ENCODE measurements at regions not wholly inside any gene's neighbourhood (a gene's known extent, or its start where the extent isn't known, plus 50 kb on each side); places are given as distances from the start of the nearest gene placed in this dataset.

- Mint-ChIP-seq H3K27ac (no peak overlapping the region), H3K4me3 (no peak overlapping the region), H3K36me3 (ENCODE audit: low read depth) (no peaks in the 10 kb centered on the region), H3K4me1 (no peaks in the 10 kb centered on the region), H3K9me3 (peaks cover 4% of the 10 kb centered on the region), H3K27me3 (no peaks in the 10 kb centered on the region)
- DNase-seq, result no peak
- CTCF ChIA-PET, result no interaction called here
- POLR2A ChIA-PET, result no interaction called here
Observed at GRCh38 chr21:22855581-22855980, 1857.4 kb downstream of the NCAM2 start.

- ChIA-PET POLR2A (no interaction called here), CTCF (no interaction called here)
- no peaks in the 10 kb centered on the region for H3K27me3 Mint-ChIP-seq
- H3K4me1 Mint-ChIP-seq, result no peaks in the 10 kb centered on the region
- DNase-seq, result no peak
- no peaks in the 10 kb centered on the region for H3K36me3 Mint-ChIP-seq (ENCODE audit: low read depth)
- no peak overlapping the region for H3K27ac Mint-ChIP-seq
- H3K9me3 Mint-ChIP-seq, result peaks cover 2% of the 10 kb centered on the region
- no peak overlapping the region for H3K4me3 Mint-ChIP-seq
Observed at GRCh38 chr21:22871692-22872091, 1873.5 kb downstream of the NCAM2 start.

- POLR2A ChIA-PET, result no interaction called here
- no peaks in the 10 kb centered on the region for H3K36me3 Mint-ChIP-seq (ENCODE audit: low read depth)
- H3K27me3 Mint-ChIP-seq, result no peaks in the 10 kb centered on the region
- no peak for DNase-seq
- CTCF ChIA-PET, result no interaction called here
- no peak overlapping the region for H3K4me3 Mint-ChIP-seq
- H3K9me3 Mint-ChIP-seq, result peaks cover 3% of the 10 kb centered on the region
- H3K27ac Mint-ChIP-seq, result no peak overlapping the region
- no peaks in the 10 kb centered on the region for H3K4me1 Mint-ChIP-seq
Observed at GRCh38 chr21:22880573-22880972, 1882.4 kb downstream of the NCAM2 start.

GRCh38 chr21:22881131-22881530, 1882.9 kb downstream of the NCAM2 start:
- H3K4me1 Mint-ChIP-seq, result no peaks in the 10 kb centered on the region
- no peaks in the 10 kb centered on the region for H3K36me3 Mint-ChIP-seq (ENCODE audit: low read depth)
- CTCF ChIA-PET, result no interaction called here
- no peaks in the 10 kb centered on the region for H3K27me3 Mint-ChIP-seq
- H3K27ac Mint-ChIP-seq, result no peak overlapping the region
- no peak for DNase-seq
- POLR2A ChIA-PET, result no interaction called here
- no peak overlapping the region for H3K4me3 Mint-ChIP-seq
- peaks cover 3% of the 10 kb centered on the region for H3K9me3 Mint-ChIP-seq

- Mint-ChIP-seq H3K9me3 (no peaks in the 10 kb centered on the region), H3K27me3 (no peaks in the 10 kb centered on the region), H3K4me1 (no peaks in the 10 kb centered on the region), H3K36me3 (ENCODE audit: low read depth) (no peaks in the 10 kb centered on the region), H3K27ac (no peak overlapping the region), H3K4me3 (no peak overlapping the region)
- POLR2A ChIA-PET, result no interaction called here
- DNase-seq, result no peak
- CTCF ChIA-PET, result no interaction called here
Observed at GRCh38 chr21:22885079-22885478, 1886.9 kb downstream of the NCAM2 start.

GRCh38 chr21:22885614-22886013, 1887.4 kb downstream of the NCAM2 start:
- CTCF ChIA-PET, result no interaction called here
- Mint-ChIP-seq H3K27me3 (no peaks in the 10 kb centered on the region), H3K36me3 (ENCODE audit: low read depth) (no peaks in the 10 kb centered on the region), H3K9me3 (no peaks in the 10 kb centered on the region), H3K4me1 (no peaks in the 10 kb centered on the region), H3K4me3 (no peak overlapping the region), H3K27ac (no peak overlapping the region)
- DNase-seq, result no peak
- POLR2A ChIA-PET, result no interaction called here

- Mint-ChIP-seq H3K27ac (no peak overlapping the region), H3K4me3 (no peak overlapping the region)
- POLR2A ChIA-PET, result no interaction called here
Observed at GRCh38 chr21:22889445-22889844, 1891.2 kb downstream of the NCAM2 start.

GRCh38 chr21:22890656-22891055, 1892.4 kb downstream of the NCAM2 start:
- Mint-ChIP-seq H3K9me3 (peaks cover 2% of the 10 kb centered on the region), H3K36me3 (ENCODE audit: low read depth) (no peaks in the 10 kb centered on the region), H3K4me3 (no peak overlapping the region), H3K4me1 (no peaks in the 10 kb centered on the region), H3K27me3 (no peaks in the 10 kb centered on the region), H3K27ac (no peak overlapping the region)
- ChIA-PET POLR2A (no interaction called here), CTCF (no interaction called here)
- DNase-seq, result no peak

More at GRCh38 chr21:22889445-22889844, 1891.2 kb downstream of the NCAM2 start:
- Mint-ChIP-seq H3K27me3 (no peaks in the 10 kb centered on the region), H3K4me1 (no peaks in the 10 kb centered on the region), H3K9me3 (peaks cover 2% of the 10 kb centered on the region), H3K36me3 (ENCODE audit: low read depth) (no peaks in the 10 kb centered on the region)
- CTCF ChIA-PET, result no interaction called here
- no peak for DNase-seq

GRCh38 chr21:22892028-22892427, 1893.8 kb downstream of the NCAM2 start:
- ChIA-PET POLR2A (no interaction called here), CTCF (no interaction called here)
- Mint-ChIP-seq H3K27me3 (no peaks in the 10 kb centered on the region), H3K36me3 (ENCODE audit: low read depth) (no peaks in the 10 kb centered on the region), H3K4me1 (no peaks in the 10 kb centered on the region), H3K27ac (no peak overlapping the region), H3K4me3 (no peak overlapping the region), H3K9me3 (peaks cover 2% of the 10 kb centered on the region)
- no peak for DNase-seq

GRCh38 chr21:22892740-22893139, 1894.5 kb downstream of the NCAM2 start:
- CTCF ChIA-PET, result no interaction called here
- no peaks in the 10 kb centered on the region for H3K4me1 Mint-ChIP-seq
- no peak for DNase-seq
- POLR2A ChIA-PET, result no interaction called here
- no peak overlapping the region for H3K4me3 Mint-ChIP-seq
- H3K9me3 Mint-ChIP-seq, result peaks cover 2% of the 10 kb centered on the region
- no peaks in the 10 kb centered on the region for H3K27me3 Mint-ChIP-seq
- H3K36me3 Mint-ChIP-seq (ENCODE audit: low read depth), result no peaks in the 10 kb centered on the region
- H3K27ac Mint-ChIP-seq, result no peak overlapping the region

GRCh38 chr21:22898051-22898665, 1899.9 kb downstream of the NCAM2 start:
- no peaks in the 10 kb centered on the region for H3K27me3 Mint-ChIP-seq
- H3K4me1 Mint-ChIP-seq, result no peaks in the 10 kb centered on the region
- no peak overlapping the region for H3K27ac Mint-ChIP-seq
- ChIA-PET POLR2A (no interaction called here), CTCF (no interaction called here)
- no peaks in the 10 kb centered on the region for H3K36me3 Mint-ChIP-seq (ENCODE audit: low read depth)
- peaks cover 2% of the 10 kb centered on the region for H3K9me3 Mint-ChIP-seq
- no peak for DNase-seq
- H3K4me3 Mint-ChIP-seq, result no peak overlapping the region

GRCh38 chr21:22900490-22900889, 1902.3 kb downstream of the NCAM2 start:
- no peak for DNase-seq
- Mint-ChIP-seq H3K36me3 (ENCODE audit: low read depth) (no peaks in the 10 kb centered on the region), H3K4me1 (no peaks in the 10 kb centered on the region), H3K27me3 (no peaks in the 10 kb centered on the region), H3K27ac (no peak overlapping the region), H3K4me3 (no peak overlapping the region), H3K9me3 (no peaks in the 10 kb centered on the region)
- POLR2A ChIA-PET, result no interaction called here
- CTCF ChIA-PET, result no interaction called here

GRCh38 chr21:22903851-22904250, 1905.6 kb downstream of the NCAM2 start:
- POLR2A ChIA-PET, result no interaction called here
- no peak overlapping the region for H3K4me3 Mint-ChIP-seq
- CTCF ChIA-PET, result no interaction called here

GRCh38 chr21:22904385-22904784, 1906.2 kb downstream of the NCAM2 start:
- Mint-ChIP-seq H3K36me3 (ENCODE audit: low read depth) (no peaks in the 10 kb centered on the region), H3K9me3 (no peaks in the 10 kb centered on the region), H3K4me3 (no peak overlapping the region), H3K4me1 (no peaks in the 10 kb centered on the region), H3K27ac (no peak overlapping the region), H3K27me3 (no peaks in the 10 kb centered on the region)
- CTCF ChIA-PET, result no interaction called here
- DNase-seq, result no peak
- POLR2A ChIA-PET, result no interaction called here

More at GRCh38 chr21:22903851-22904250, 1905.6 kb downstream of the NCAM2 start:
- H3K36me3 Mint-ChIP-seq (ENCODE audit: low read depth), result no peaks in the 10 kb centered on the region
- no peaks in the 10 kb centered on the region for H3K4me1 Mint-ChIP-seq
- no peaks in the 10 kb centered on the region for H3K9me3 Mint-ChIP-seq
- no peak overlapping the region for H3K27ac Mint-ChIP-seq
- H3K27me3 Mint-ChIP-seq, result no peaks in the 10 kb centered on the region
- DNase-seq, result no peak

GRCh38 chr21:22925032-22925431, 1926.8 kb downstream of the NCAM2 start:
- Mint-ChIP-seq H3K27me3 (no peaks in the 10 kb centered on the region), H3K9me3 (peaks cover 4% of the 10 kb centered on the region), H3K36me3 (ENCODE audit: low read depth) (no peaks in the 10 kb centered on the region), H3K4me3 (no peak overlapping the region), H3K4me1 (no peaks in the 10 kb centered on the region), H3K27ac (no peak overlapping the region)
- ChIA-PET CTCF (no interaction called here), POLR2A (no interaction called here)
- DNase-seq, result no peak

Measured in activated CD4-positive, alpha-beta memory T cell treated with anti-CD3 and anti-CD28 coated beads, Interleukin-2, amount 10 ng/mL, durations not matched to agents 7 days and 5 days (primary cell).